Activated CD4-positive, alpha-beta memory T cell treated with anti-CD3 and anti-CD28 coated beads, Interleukin-2, amount 10 ng/mL, durations not matched to agents 7 days and 5 days (primary cell): ENCODE measurements at regions not wholly inside any gene's neighbourhood (a gene's known extent, or its start where the extent isn't known, plus 50 kb on each side); places are given as distances from the start of the nearest gene placed in this dataset.
"Not testable (repeated sequence)": the region's sequence is repeated elsewhere in the genome, so short reads cannot be mapped to it uniquely, and the experiment has no call there.

Experiments used
- CTCF ChIA-PET: fragments of 350-600 bp; sonication (Branson Sonifier 250); formaldehyde crosslinking; loops from one replicate; lab custom pipeline; 2021; ENCODE audit warnings: antibody characterized with exemption, inconsistent platforms; lab: Charles Lee
- POLR2A ChIA-PET: fragments of 350-600 bp; sonication (Branson Sonifier 250); formaldehyde crosslinking; loops from one replicate; lab custom pipeline; 2021; ENCODE audit warnings: antibody characterized with exemption; lab: Charles Lee
- DNase-seq: peaks from one replicate; pipeline ENCODE4 v3.0.0-alpha.2; 2020
- H3K27ac Mint-ChIP-seq: one replicate; pipeline ENCODE4 v1.8.0; 2021; ENCODE audit warnings: mild to moderate bottlenecking, mixed read lengths
- H3K27me3 Mint-ChIP-seq: one replicate; pipeline ENCODE4 v1.8.0; 2021; ENCODE audit warnings: mixed read lengths
- H3K36me3 Mint-ChIP-seq: one replicate; pipeline ENCODE4 v1.8.0; 2021; ENCODE audit warnings: low read depth, mixed read lengths
- H3K4me1 Mint-ChIP-seq: one replicate; pipeline ENCODE4 v1.8.0; 2021; ENCODE audit warnings: mixed read lengths
- H3K4me3 Mint-ChIP-seq: one replicate; pipeline ENCODE4 v1.8.0; 2021; ENCODE audit warnings: mild to moderate bottlenecking, mixed read lengths
- H3K9me3 Mint-ChIP-seq: one replicate; pipeline ENCODE4 v1.8.0; 2021; ENCODE audit warnings: mixed read lengths

DNA sequence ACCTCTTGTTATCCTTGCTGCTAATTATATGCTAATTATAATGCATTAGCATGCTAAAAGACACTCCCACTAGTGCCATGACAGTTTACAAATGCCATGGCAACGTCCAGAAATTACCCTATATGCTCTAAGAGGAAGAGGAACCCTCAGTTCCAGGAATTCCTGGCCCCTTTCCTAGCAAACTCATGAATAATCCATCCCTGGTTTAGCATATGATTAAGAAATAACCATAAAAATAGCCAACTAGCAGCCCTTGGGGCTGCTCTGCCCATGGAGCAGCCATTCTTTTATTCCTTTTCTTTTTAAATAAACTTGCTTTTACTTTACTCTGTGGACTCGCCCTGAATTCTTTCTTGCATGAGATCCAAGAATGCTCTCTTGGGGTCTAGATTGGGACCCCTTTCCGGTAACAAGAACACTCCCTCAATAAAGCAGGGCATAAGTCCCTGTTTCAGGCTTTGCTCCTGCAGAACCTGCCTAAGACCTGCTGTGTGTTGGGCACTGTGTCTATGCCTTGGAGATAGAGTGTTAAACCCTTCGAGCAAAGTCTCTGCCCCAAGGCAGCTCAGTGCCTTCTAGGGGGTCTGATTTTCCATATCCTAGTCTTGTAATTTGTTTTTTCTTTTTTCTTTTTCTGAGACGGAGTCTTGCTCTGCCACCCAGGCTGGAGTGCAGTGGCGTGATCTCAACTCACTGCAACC is 345.0 kb downstream of the NPIPA7 start:
- H3K9me3 Mint-ChIP-seq: not testable (repeated sequence)

DNA sequence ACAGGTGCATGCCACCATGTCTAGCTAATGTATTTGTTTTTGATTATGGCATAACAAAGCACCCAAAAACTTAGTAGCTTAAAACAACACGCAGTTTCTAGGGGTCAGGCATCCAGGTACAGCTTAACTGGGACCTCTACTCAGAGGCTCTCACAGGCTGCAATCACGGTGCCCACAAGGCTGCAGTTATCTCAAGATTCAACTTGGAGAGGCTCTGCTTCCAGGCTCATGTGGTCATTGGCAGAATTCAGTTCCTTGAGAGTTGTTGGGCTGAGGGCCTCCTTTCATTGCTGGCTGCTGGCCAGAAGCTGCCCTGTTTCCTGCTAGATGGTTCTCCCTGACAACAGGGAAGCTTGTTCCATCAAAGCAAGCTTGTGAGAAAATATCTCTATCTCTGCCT is 348.1 kb downstream of the NPIPA7 start:
- CTCF ChIA-PET, H3K4me1 Mint-ChIP-seq, H3K4me3 Mint-ChIP-seq, H3K9me3 Mint-ChIP-seq, DNase-seq, H3K27me3 Mint-ChIP-seq, H3K27ac Mint-ChIP-seq, H3K36me3 Mint-ChIP-seq, POLR2A ChIA-PET: not testable (repeated sequence)

More for the DNA sequence above, 345.0 kb downstream of the NPIPA7 start:
- H3K4me1 Mint-ChIP-seq, H3K36me3 Mint-ChIP-seq, CTCF ChIA-PET, H3K27me3 Mint-ChIP-seq, H3K27ac Mint-ChIP-seq, H3K4me3 Mint-ChIP-seq, POLR2A ChIA-PET, DNase-seq: not testable (repeated sequence)

DNA sequence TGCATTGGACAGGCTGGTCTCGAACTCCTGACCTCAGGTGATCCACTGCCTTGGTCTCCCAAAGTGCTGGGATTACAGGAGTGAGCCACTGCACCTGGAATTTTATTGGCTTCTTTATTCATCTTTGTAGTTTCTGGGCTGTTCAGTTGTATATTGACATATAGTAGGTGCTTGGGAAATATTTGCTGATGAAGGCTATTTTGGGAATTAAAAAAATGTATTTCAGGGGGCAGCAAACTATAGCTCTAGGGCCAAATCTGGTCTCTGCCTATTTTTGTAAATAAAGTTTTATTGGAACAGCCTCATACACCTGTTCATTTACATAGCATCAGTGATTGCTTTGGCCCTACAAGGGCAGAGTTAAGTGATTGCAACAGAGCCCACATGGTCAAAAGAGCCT is 363.6 kb downstream of the NPIPA7 start:
- DNase-seq, CTCF ChIA-PET, H3K4me1 Mint-ChIP-seq: not testable (repeated sequence)

DNA sequence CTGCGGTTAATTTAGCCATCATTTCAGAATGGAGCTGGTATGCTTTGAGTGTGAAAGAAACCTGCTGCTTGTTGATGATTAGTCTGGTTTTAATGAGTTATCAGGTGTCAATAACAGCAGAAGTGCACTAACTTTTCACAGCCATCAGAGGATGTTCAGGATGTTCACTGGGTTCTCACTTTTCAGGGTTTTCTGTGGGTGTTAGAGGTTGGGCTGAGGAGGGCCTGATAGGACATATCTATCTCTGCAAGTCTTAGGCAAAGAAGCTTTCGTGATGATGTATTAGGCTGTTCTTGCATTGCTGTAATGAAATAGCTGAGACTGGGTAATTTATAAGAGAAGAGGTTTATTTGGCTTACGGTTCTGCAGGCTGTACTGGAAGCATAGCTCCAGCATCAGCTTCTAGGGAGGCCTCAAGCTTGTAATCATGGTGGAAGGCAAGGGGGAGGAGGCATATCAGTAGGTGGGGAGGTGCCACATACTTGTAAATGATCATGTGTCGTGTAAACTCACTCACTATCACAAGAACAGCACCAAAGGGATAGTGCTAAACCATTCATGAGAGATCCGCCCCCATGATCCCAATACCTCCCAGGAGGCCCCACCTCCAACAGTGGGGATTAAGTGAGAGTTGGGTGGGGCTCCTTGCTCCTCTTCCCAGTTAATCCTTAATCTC is 376.2 kb downstream of the NPIPA7 start:
- H3K36me3 Mint-ChIP-seq, CTCF ChIA-PET, H3K27me3 Mint-ChIP-seq, H3K4me1 Mint-ChIP-seq, H3K27ac Mint-ChIP-seq, DNase-seq, POLR2A ChIA-PET, H3K9me3 Mint-ChIP-seq, H3K4me3 Mint-ChIP-seq: not testable (repeated sequence)

More for the DNA sequence above, 363.6 kb downstream of the NPIPA7 start:
- H3K27ac Mint-ChIP-seq, POLR2A ChIA-PET, H3K4me3 Mint-ChIP-seq, H3K9me3 Mint-ChIP-seq, H3K27me3 Mint-ChIP-seq, H3K36me3 Mint-ChIP-seq: not testable (repeated sequence)

DNA sequence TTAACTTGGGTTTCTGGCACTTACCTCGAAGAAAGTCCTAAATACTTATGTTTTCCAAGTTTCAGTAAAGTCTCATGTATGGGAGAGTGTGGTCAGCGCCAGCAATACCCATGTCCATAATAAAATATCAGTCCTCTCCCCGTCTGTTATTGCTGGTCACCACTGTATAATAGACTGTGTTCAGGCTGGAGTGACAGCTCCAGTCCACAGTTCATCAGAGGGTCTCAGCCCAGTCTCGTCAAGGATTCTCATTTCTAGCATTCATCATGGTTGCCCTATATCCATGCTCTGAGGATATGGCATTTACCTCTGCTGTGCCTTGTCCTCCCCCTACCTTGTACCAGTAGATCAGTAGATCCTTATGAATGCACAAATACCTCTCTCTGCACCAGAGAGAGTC is 384.5 kb downstream of the NPIPA7 start:
- Mint-ChIP-seq H3K27me3 (no peaks in the 10 kb centered on the region), H3K4me3 (no peak overlapping the region), H3K4me1 (no peaks in the 10 kb centered on the region), H3K36me3 (no peaks in the 10 kb centered on the region), H3K9me3 (peaks cover 3% of the 10 kb centered on the region), H3K27ac (no peak overlapping the region)
- no peak for DNase-seq
- ChIA-PET POLR2A (no interaction called here), CTCF (no interaction called here)

DNA sequence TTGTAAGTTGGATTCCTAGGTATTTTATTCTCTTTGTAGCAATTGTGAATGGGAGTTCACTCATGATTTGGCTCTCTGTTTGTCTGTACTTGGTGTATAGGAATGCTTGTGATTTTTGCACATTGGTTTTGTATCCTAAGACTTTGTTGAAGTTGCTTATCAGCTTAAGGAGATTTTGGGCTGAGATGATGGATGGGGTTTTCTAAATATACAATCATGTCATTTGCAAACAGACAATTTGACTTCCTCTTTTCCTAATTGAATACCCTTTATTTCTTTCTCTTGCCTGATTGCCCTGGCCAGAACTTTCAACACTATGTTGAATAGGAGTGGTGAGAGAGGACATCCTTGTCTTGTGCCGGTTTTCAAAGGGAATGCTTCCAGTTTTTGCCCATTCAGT is 391.8 kb downstream of the NPIPA7 start:
- H3K27me3 Mint-ChIP-seq, CTCF ChIA-PET, POLR2A ChIA-PET, H3K4me3 Mint-ChIP-seq, H3K4me1 Mint-ChIP-seq, H3K9me3 Mint-ChIP-seq, H3K36me3 Mint-ChIP-seq, DNase-seq, H3K27ac Mint-ChIP-seq: not testable (repeated sequence)

DNA sequence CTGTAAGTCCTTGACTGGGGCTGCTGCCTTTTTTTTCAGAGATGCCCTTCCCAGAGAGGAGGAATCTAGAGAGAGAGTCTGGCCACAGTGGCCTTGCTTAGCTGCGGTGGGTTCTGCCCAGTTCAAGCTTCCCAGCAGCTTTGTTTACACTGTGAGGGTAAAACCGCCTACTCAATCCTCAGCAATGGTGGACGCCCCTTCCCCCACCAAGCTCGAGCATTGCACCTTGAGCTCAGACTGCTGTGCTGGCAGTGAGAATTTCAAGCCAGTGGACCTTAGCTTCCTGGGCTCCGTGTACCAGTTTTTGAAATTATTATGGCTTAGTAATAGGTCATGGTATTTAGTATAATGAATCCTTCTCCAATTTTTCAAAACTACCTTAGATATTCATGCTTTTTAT is 395.4 kb downstream of the NPIPA7 start:
- Mint-ChIP-seq H3K9me3 (no peaks in the 10 kb centered on the region), H3K27me3 (peaks cover 2% of the 10 kb centered on the region), H3K4me3 (no peak overlapping the region), H3K4me1 (no peaks in the 10 kb centered on the region), H3K36me3 (no peaks in the 10 kb centered on the region), H3K27ac (no peak overlapping the region)
- ChIA-PET POLR2A (no interaction called here), CTCF (no interaction called here)
- DNase-seq: no peak

DNA sequence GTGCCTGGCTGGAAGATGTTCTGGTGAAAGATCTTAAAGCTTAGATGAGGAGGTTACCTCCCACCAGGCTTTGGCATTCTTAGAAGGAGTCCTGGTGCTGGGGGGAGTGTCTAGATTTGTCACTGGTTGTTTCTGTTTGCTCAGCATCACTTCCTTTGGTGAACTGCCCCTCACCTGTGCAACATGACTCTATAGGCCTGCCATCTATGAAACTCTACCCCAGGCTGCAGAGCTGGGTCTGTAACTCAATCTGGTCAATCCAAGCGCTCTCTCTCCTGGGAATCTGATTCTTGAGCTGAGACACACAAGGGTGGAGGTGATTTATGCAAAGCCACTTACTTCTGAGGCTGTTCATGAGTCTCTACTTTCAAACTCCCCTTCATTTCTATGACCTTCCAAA is 399.4 kb downstream of the NPIPA7 start:
- CTCF ChIA-PET: no interaction called here
- POLR2A ChIA-PET: no interaction called here
- H3K36me3 Mint-ChIP-seq: no peaks in the 10 kb centered on the region

DNA sequence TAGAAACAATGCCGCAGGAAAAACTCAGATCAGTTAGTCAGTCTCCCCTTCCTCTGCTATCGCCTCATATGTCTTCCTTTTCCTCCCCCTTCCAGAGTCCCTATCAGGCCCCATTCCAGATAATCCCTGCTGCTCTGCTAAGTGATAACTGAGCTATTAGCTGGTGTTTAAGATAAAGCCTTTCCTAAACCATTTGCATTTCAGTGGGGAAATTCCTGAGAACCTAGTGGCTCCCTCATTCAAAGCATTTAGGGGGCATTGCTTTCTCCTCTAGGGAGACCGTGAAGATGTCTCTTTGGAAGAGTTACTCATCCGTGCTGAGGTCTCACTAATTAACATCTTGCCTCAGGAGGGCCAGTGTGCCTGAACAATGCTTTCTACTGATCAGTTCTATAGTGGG is 401.6 kb downstream of the NPIPA7 start:
- POLR2A ChIA-PET: no interaction called here
- Mint-ChIP-seq H3K27me3 (no peaks in the 10 kb centered on the region), H3K27ac (no peak overlapping the region), H3K36me3 (no peaks in the 10 kb centered on the region), H3K9me3 (no peaks in the 10 kb centered on the region), H3K4me3 (no peak overlapping the region), H3K4me1 (no peaks in the 10 kb centered on the region)
- DNase-seq: no peak
- CTCF ChIA-PET: no interaction called here

More for the DNA sequence above, 399.4 kb downstream of the NPIPA7 start:
- Mint-ChIP-seq H3K27ac (no peak overlapping the region), H3K4me1 (no peaks in the 10 kb centered on the region), H3K27me3 (no peaks in the 10 kb centered on the region), H3K9me3 (no peaks in the 10 kb centered on the region), H3K4me3 (no peak overlapping the region)
- DNase-seq: no peak

DNA sequence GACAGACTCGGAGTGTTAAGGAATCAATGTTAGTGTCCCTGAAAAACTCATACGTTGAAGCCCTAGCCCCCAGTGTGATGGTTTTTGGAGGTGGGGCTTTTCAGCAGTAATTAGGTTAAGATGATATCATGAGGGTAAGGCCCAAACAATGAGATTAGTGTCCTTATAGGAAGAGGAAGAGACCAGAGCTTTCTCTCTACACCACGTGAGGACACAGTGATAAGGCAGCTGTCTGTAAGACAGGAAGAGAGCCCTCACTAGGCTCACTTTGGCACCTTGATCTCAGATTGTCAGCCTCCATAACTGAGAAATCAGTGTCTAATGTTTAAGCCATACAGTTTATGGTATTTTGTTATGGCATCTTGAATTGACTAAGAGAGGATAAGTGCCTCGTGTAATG is 403.2 kb downstream of the NPIPA7 start:
- Mint-ChIP-seq H3K27me3 (no peaks in the 10 kb centered on the region), H3K9me3 (no peaks in the 10 kb centered on the region)

DNA sequence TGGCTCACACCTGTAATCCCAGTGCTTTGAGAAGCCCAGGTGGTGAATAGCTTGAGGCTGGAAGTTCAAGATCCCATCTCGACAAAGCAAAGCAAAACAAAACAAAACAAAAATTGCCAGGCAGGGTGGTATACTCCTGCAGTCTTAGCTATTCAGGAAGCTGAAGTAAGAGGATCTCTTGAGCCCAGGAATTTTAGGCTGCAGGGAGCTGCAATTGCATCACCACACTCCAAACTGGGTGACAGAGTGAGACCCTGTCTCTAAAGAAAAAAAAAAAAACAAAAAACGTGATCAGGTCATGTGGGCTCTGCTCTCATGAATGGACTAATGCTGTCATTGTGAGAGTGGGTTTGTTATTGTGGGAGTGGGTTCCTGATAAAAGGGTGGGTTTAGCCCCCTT is 409.1 kb downstream of the NPIPA7 start:
- Mint-ChIP-seq H3K4me1 (no peaks in the 10 kb centered on the region), H3K27ac (no peak overlapping the region), H3K9me3 (no peaks in the 10 kb centered on the region), H3K36me3 (no peaks in the 10 kb centered on the region), H3K27me3 (no peaks in the 10 kb centered on the region), H3K4me3 (no peak overlapping the region)
- ChIA-PET CTCF (no interaction called here), POLR2A (no interaction called here)
- DNase-seq: no peak

More for the DNA sequence above, 403.2 kb downstream of the NPIPA7 start:
- Mint-ChIP-seq H3K27ac (no peak overlapping the region), H3K4me3 (no peak overlapping the region), H3K4me1 (no peaks in the 10 kb centered on the region), H3K36me3 (no peaks in the 10 kb centered on the region)
- ChIA-PET POLR2A (no interaction called here), CTCF (no interaction called here)
- no peak for DNase-seq

DNA sequence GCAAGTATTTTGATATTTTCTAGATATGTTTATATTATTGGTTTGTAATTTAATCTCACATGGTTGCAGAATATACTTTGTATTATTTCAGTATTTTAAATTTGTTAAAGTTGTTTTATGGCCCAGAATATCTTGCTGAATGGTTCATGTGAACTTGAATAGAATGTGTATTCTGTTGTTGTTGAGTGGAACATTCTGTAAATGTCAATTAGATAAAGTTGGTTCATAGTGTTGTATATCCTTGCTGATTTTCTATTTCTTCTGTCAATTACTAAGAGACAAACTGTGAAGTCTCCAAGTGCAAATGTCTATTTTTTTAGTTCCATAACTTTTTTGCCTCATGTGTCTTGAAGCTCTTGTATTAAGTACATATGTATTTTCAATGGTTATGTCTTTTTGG is 411.7 kb downstream of the NPIPA7 start:
- no peak for DNase-seq
- H3K27ac Mint-ChIP-seq: no peak overlapping the region
- H3K27me3 Mint-ChIP-seq: no peaks in the 10 kb centered on the region
- no peak overlapping the region for H3K4me3 Mint-ChIP-seq
- no peaks in the 10 kb centered on the region for H3K36me3 Mint-ChIP-seq
- ChIA-PET POLR2A (no interaction called here), CTCF (no interaction called here)
- no peaks in the 10 kb centered on the region for H3K9me3 Mint-ChIP-seq
- H3K4me1 Mint-ChIP-seq: no peaks in the 10 kb centered on the region

DNA sequence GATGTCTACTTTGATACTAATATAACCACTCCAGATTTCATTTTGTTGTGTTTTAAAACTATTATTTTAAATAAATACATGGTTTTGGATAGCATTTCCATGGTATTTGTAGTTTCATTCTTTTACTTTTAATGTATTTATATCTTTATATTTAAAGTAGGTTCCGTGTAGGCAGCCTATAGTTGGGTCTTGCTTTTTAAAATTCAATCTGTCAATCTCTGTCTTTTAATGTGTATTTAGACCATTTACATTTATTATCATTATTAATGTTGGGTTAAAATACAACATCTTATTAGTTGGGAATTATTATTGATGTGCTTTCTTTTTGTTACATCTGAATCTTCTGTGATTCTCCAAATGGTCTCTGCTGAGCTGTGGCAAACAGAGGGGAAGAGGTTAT is 412.1 kb downstream of the NPIPA7 start:
- no peaks in the 10 kb centered on the region for H3K36me3 Mint-ChIP-seq
- no peak for DNase-seq
- CTCF ChIA-PET: no interaction called here
- H3K27me3 Mint-ChIP-seq: no peaks in the 10 kb centered on the region
- POLR2A ChIA-PET: no interaction called here
- no peak overlapping the region for H3K27ac Mint-ChIP-seq
- no peak overlapping the region for H3K4me3 Mint-ChIP-seq
- H3K4me1 Mint-ChIP-seq: no peaks in the 10 kb centered on the region
- no peaks in the 10 kb centered on the region for H3K9me3 Mint-ChIP-seq

DNA sequence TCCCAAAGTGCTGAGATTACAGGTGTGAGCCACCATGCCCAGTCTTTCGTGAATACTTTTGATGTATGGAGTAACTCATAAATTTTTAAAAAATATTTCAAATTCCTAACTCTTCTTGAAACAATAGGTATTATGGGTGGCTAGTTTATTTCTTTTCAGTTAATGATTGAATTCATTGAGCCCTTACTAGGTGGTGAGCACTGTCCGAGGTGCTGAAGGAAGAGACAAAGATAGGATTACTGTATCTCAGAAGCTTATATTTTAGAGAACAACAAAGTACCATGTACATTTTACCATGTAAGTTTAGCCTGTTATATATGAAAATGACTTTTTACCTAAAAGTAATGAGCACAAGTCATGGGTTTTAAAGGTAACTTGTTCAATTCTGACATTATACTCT is 418.3 kb downstream of the NPIPA7 start:
- no peak for DNase-seq
- POLR2A ChIA-PET: no interaction called here
- Mint-ChIP-seq H3K36me3 (no peaks in the 10 kb centered on the region), H3K27ac (no peak overlapping the region), H3K4me1 (no peaks in the 10 kb centered on the region), H3K4me3 (no peak overlapping the region), H3K9me3 (no peaks in the 10 kb centered on the region), H3K27me3 (no peaks in the 10 kb centered on the region)
- CTCF ChIA-PET: no interaction called here
